Retinal pigment epithelial cell (primary cell): ENCODE measurements at regions not wholly inside any gene's neighbourhood (a gene's known extent, or its start where the extent isn't known, plus 50 kb on each side); places are given as distances from the start of the nearest gene placed in this dataset.
"Not testable (repeated sequence)": the region's sequence is repeated elsewhere in the genome, so short reads cannot be mapped to it uniquely, and the experiment has no call there.

Source experiments
- DNase-seq: peaks from one replicate; pipeline ENCODE4 v3.0.0-alpha.2; 2010; ENCODE audit warnings: low read depth
- H3K4me3 ChIP-seq: 2 replicates; pipeline ENCODE4 v1.5.1; 2011; ENCODE audit warnings: mild to moderate bottlenecking, low read length, control low read depth, moderate library complexity
- CTCF ChIP-seq: conservative IDR thresholded peaks from 2 replicates; pipeline ENCODE4 v1.5.1; 2011; ENCODE audit warnings: low read depth, low read length, control low read depth, inconsistent platforms

- no peak overlapping the region for H3K4me3 ChIP-seq
- no peak for DNase-seq
- no peak for TF ChIP-seq CTCF
Measured at GRCh38 chr15:59896663-59897074, 107.4 kb upstream of the FOXB1 start.

GRCh38 chr15:59894835-59895234 lies 109.3 kb upstream of the FOXB1 start:
- no peak overlapping the region for H3K4me3 ChIP-seq
- no peak for TF ChIP-seq CTCF
- DNase-seq: no peak

GRCh38 chr15:59892985-59893384 lies 111.1 kb upstream of the FOXB1 start:
- DNase-seq: no peak
- no peak overlapping the region for H3K4me3 ChIP-seq
- TF ChIP-seq CTCF: no peak

- H3K4me3 ChIP-seq, DNase-seq: not testable (repeated sequence)
Measured at GRCh38 chr15:59887870-59888269, 116.2 kb upstream of the FOXB1 start.

GRCh38 chr15:59887211-59887610 lies 116.9 kb upstream of the FOXB1 start:
- no peak overlapping the region for H3K4me3 ChIP-seq
- no peak for TF ChIP-seq CTCF
- DNase-seq: no peak

GRCh38 chr15:59886441-59886840 lies 117.7 kb upstream of the FOXB1 start:
- no peak for DNase-seq
- TF ChIP-seq CTCF: no peak

GRCh38 chr15:59885832-59886231 lies 118.3 kb upstream of the FOXB1 start:
- no peak for TF ChIP-seq CTCF
- no peak for DNase-seq

More at GRCh38 chr15:59886441-59886840, 117.7 kb upstream of the FOXB1 start:
- H3K4me3 ChIP-seq: no peak overlapping the region

GRCh38 chr15:59879506-59880265 lies 124.4 kb upstream of the FOXB1 start:
- DNase-seq: no peak
- TF ChIP-seq CTCF: no peak
- H3K4me3 ChIP-seq: no peak overlapping the region

More at GRCh38 chr15:59885832-59886231, 118.3 kb upstream of the FOXB1 start:
- H3K4me3 ChIP-seq: no peak overlapping the region
